ENCODE measurements at regions not wholly inside any gene's neighbourhood (a gene's known extent, or its start where the extent isn't known, plus 50 kb on each side); places are given as distances from the start of the nearest gene placed in this dataset.
"Not testable (repeated sequence)": the region's sequence is repeated elsewhere in the genome, so short reads cannot be mapped to it uniquely, and the experiment has no call there.

DNA sequence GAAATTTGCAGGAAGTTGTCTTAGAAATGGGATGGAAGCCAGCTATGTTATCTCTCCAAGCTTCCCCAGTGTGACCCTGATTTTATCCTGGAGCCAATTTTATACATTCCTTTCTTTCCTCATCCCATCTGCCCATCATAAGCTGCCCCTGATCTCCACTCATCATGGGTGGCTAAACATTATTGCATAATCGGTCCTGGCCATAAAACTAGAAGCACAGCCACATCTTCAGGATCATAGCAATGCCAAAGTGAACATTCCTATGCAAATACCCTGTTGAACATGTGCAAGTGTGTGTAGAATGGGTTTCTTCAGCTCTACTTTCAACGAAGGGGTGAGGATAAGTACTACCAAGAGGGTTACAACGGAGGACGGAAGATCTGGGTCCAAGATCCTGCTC lies 50.6 kb upstream of the COG2 start:
- DNase-seq, result no peak

GRCh38 chr1:230589951-230590350 lies 52.3 kb upstream of the COG2 start:
- no peak for DNase-seq

- no peak for DNase-seq
These were observed 53.9 kb upstream of the COG2 start for GRCh38 chr1:230588323-230588746.

DNA sequence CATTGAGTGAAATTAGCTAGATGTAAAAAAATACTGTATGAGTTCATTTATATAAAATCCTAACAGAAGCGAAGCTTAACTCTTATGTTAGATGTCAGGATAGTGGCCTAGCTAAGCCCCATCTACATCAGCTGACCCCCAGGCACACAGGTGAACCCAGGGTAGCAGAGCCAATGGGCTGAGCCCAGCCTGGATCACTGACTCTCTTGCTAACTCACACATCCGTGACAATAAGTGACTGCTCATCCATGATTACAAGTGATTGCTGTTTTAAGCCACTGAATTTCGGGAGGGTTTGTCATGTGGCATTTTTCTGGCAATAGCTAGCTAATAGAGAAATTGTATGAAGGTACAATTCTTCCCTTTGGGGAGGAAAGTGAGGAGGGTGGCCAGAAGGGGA lies 55.2 kb upstream of the COG2 start:
- DNase-seq, result no peak

GRCh38 chr1:230584660-230585059 lies 57.6 kb upstream of the COG2 start:
- DNase-seq, result no peak

DNA sequence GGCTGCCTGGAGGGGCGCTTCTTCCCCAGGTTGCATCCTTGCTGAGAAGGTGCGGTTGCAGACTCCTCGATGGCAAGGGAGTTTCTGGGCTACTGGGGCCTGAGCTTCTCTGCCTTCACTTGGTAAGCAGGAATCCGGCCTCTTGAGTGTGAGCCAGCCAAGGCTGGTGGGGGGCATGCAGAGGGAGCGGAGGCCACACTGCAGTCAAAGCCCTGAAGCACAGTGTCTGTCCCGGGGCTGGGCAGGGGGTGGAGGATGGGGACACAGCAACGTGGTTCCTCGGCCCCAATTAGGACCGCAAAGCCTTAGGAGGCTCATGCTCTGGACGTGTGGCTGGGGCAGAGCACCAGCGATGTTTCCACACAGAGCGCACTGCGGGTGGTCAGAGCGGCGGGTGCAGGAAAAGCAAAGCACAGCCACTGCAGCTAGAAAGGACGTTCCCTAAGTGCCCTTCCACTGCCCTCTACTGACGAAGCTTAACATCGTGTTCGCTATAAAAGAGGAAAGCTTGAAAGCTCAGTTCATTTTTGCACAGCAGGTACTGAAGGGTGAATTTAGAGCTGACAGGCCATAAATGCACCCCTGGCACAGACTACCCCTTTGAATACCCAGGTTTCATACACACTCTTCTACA lies 60.7 kb upstream of the COG2 start:
- DNase-seq, result no peak

GRCh38 chr1:230578616-230579015 lies 63.7 kb upstream of the COG2 start:
- DNase-seq, result no peak

GRCh38 chr1:230577537-230577936 lies 64.7 kb upstream of the COG2 start:
- DNase-seq, result no peak

DNA sequence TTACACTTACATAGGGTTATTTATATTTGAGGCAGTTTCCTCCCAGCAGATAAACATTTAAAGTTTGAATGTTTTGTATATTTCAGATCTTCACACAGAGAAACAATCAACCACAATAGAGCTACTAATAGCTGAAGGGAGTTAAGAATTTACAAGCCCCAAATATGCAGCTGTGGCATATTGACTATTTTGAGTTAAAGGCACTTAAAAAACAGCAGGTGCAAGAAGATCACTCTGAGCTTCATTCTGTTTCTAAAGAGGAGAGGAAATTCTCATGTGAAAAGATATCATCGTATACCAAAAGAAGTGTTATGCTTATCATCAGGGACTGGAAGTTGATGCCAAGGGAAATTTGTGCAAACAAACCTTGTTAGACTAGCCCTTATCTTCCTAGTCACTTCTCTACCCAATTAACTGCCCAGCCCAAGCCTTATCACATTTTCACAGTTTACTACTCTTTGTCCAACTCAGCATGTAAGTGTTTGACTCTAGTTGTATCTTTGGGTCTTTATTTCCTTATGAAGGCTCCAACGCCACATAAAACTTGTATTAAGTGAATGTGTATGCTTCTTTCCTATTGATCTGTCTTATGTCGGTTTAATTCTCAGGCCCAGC lies 66.3 kb upstream of the COG2 start:
- DNase-seq, result no peak

- no peak for DNase-seq
These were observed 67.8 kb upstream of the COG2 start for GRCh38 chr1:230574502-230574901.

DNA sequence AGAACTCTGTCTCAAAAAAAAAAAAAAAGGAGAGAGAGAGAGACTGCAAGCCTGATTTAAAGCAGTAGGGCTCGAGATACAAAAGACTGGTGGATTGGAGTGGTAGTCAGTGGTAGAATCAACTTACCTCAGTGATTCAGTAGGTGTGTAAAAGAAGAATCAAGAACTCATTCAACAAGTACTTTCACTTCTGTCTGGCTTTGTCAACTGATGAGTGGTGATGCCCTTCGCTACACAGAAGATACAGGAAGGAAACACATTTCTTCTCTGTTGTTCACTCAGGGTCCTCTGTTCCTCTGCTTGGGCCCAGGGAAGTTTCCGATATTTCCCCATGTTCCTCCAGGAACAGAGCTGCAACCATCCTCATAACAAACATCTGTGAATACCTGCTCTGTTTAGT lies 68.6 kb upstream of the COG2 start:
- DNase-seq, result no peak

DNA sequence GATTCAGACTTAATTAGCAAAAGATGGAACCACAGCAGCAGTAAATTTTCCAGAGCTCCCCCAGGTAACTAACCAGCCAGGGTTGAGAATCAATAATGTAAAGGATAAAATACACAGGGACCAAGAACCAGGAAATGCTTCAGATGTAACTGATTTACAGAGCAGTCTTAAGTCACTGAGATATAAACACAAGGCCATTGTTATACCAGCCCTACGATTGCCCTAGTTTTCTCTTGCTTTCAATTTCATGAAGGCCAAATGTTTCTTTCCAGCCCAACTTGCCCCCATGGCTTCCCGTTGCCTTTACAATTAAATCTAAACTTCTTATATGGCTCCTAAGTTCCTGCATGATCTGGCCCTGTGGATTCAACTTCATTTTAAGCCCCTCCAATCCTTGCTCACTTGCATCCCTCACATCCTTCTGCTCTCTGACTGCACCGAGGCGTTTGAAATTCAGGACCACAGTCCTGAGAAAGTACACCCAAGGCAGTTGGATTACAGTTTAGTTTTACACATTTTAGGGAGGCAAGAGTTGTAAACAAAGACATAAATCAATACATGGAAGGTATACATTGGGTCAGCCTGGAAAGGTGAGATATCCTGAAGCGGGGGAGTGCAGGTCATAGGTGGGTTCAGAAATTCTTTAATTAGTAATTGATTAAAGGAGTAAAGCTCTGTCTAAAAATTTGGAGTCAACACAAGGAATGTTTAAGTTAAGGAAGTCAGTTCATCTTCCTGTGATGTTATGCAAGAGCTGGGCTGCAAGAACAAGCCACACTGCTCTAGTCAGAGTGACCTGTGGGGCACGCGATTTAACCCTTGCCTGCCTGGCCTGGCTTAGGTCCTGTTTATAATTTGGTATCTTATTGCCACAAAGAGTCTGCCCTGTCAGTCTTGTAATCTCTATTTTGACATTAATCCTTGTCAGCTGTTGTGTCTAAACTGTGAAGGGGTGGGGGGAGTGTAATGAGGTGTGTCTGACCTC lies 69.9 kb upstream of the COG2 start:
- no peak for DNase-seq

DNA sequence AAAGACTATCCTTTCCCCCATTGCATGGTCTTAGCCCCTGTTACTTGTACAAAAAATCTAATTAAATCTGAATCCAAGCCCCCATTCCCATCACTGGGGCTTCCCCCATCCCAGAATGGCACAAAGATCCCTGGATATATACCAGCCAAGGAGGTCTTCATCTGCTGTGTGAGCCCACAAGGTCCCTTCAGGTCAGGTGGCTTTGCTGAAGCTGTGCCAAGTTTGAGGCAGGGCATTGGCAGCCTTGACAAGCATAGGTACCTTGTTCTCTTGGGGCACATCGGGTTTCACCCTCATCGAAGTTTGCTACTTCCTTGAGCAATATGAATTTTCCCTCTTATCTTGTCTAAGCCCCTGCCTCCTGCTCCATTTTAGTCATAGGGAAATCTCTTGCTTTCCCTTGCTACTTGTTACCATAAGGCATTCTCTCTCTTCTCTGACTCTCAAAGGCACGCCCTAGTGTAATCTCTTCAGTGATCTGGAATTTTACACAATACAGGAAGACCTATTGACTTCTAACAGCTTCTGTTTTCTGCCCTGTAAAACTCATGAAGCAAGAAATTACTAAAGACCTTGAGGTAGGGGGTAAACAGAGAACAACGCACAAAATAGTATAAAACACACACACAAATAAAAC lies 71.4 kb upstream of the COG2 start:
- no peak for DNase-seq

DNA sequence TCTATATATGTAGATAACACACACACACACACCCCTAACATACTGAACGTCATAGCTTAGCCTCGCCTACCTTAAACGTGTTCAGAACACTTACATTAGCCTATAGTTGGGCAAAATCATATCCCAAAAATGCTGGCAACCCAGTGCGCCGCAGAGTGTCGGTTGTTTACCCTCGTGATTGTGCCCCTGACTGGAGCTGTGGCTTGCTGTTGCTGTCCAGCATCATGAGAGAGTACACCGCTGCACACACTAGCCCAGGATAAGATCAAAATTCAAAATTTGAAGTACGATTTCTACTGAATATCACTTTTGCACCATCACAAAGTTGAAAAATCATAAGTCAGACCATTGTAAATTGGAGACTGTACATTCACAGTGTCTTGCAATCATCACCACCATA lies 73.1 kb upstream of the COG2 start:
- no peak for DNase-seq

- no peak for DNase-seq
These were observed 73.6 kb upstream of the COG2 start for GRCh38 chr1:230568676-230569075.

DNA sequence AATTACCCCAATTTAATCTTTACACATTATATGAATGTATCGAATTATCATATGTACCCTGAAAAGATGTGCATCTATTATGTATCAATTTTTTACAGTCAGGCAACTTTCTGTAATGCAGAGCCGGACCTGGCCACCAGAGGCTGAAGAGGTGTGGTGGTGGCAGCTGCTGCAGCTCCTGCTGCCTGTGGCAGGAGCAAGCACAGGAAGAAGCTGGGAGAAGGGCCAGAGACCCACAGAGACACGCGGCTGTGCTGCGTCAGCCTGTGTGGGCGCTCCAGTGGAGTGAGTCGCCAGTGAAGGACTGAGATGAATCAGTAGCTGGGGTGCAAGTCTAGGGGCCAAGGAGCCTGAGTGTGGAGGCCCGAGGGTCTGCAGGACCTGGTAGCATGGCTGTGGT lies 74.3 kb upstream of the COG2 start:
- peak; percentile 25 for DNase-seq

DNA sequence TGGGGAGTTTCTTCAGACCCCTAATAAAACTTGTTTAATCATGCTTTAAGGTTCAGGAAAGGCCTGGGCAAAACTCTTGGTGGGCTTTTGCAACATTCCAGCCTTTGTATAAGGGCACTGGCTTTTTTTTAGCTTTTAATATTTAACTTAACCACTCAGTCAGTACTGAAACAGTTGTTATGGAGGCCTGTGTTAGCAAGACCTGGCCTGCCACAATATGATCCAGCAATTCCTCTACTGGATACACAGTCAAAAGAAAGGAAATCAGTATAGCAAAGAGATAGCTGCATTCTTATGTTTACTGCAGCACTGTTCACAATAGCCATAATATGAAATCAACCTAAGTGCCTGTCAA lies 75.1 kb upstream of the COG2 start:
- DNase-seq, result no peak

GRCh38 chr1:230566532-230567220 lies 75.6 kb upstream of the COG2 start:
- DNase-seq, result not testable (repeated sequence)

GRCh38 chr1:230565141-230565540 lies 77.1 kb upstream of the COG2 start:
- no peak for DNase-seq

DNA sequence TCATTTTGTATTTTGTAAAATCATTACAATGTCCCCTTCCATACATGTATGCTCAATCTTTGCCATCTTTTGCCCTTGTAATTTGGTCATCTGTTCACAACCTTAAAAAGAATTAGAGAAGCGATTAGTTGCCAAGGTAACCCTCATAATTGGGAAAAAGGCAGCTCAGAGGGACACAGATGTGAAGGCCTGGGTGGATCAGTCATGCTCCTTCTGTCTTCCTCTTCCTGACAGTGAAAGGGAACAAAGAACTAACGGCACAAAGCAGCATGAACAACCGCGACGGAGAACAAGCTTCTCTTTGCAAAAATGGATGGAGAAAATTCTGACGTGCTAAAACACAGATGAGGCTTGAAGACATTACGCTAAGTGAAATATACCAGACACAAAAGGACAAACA lies 78.7 kb upstream of the COG2 start:
- DNase-seq, result no peak

DNA sequence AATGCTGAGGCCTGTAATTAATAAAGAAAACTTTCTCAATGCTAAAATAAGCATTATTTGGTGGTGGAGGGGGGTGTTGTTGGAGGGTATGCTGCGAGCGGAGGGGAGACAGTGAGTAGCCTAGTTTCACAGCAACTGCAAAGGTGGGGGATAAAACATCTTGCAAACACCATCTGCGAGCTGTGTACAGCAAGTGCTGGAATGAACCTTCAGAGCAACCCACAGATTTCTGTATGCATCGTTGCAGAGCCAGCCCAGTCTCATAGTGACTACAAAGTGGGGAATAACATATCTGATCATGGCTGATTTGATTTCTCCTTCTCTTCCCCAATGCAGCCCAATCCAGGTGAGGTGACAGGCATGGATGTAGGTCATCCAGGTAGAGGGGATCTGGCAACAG lies 80.7 kb upstream of the COG2 start:
- DNase-seq, result no peak

DNA sequence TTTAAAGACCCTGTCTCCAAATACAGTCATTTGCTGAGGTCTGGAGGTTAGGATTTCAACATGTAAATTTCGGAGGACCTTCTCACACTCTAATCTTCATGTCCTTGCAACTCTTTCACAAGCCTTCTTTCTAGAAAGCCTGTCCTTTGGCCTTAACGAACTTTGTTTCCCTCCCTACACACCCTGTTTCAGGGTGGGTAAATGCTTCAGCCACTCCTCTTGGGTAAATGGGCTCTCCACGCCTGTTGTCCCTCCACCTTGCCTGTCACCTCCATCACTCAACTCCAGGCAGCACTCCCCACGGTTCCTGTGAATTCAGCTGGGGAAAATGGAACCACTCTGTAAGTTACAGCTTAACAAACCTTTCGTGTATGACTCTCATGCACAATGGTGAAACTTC lies 84.0 kb upstream of the COG2 start:
- DNase-seq, result no peak

- no peak for DNase-seq
These were observed 85.8 kb upstream of the COG2 start for GRCh38 chr1:230556453-230556852.

Data from fibroblast of upper back skin (primary cell).